BE2C (cell line): ENCODE measurements at regions not wholly inside any gene's neighbourhood (a gene's known extent, or its start where the extent isn't known, plus 50 kb on each side); places are given as distances from the start of the nearest gene placed in this dataset.
A peak's percentile ranks its signal among the peaks of the same experiment; 100 is the strongest.
"Not testable (repeated sequence)": the region's sequence is repeated elsewhere in the genome, so short reads cannot be mapped to it uniquely, and the experiment has no call there.

Experiments used
- DNase-seq: peaks from one replicate; pipeline ENCODE4 v3.0.0-alpha.2; 2020
- H3K27me3 ChIP-seq: fragments of 250-450 bp; sonication (Bioruptor Pico); 2 replicates; pipeline ENCODE4 v1.5.1; 2020; ENCODE audit warnings: mild to moderate bottlenecking
- H3K36me3 ChIP-seq: fragments of 250-450 bp; sonication (Bioruptor Pico); 2 replicates; pipeline ENCODE4 v1.5.1; 2020; ENCODE audit warnings: mild to moderate bottlenecking
- H3K4me1 ChIP-seq: fragments of 250-450 bp; sonication (Bioruptor Pico); 2 replicates; pipeline ENCODE4 v1.5.1; 2020
- H3K4me3 ChIP-seq: 2 replicates; pipeline ENCODE4 v1.5.1; 2011; ENCODE audit warnings: low read depth, low read length
- H3K9me3 ChIP-seq: fragments of 250-450 bp; sonication (Bioruptor Pico); 2 replicates; pipeline ENCODE4 v1.5.1; 2020
- CTCF ChIP-seq: IDR thresholded peaks from 2 replicates; pipeline ENCODE4 v1.5.1; 2012; ENCODE audit warnings: mild to moderate bottlenecking, low read depth, low read length

GRCh38 chr14:106586098-106586704, 1059.8 kb downstream of the TMEM121 start:
- peak; percentile 74 for TF ChIP-seq CTCF
- no peaks in the 10 kb centered on the region for H3K4me1 ChIP-seq
- peaks cover 14% of the 10 kb centered on the region for H3K27me3 ChIP-seq
- DNase-seq, result peak; percentile 60
- H3K4me3 ChIP-seq, result no peak overlapping the region
- H3K36me3 ChIP-seq, result no peaks in the 10 kb centered on the region
- no peaks in the 10 kb centered on the region for H3K9me3 ChIP-seq

GRCh38 chr14:106591539-106591938, 1065.2 kb downstream of the TMEM121 start:
- H3K36me3 ChIP-seq, H3K27me3 ChIP-seq, H3K4me3 ChIP-seq, H3K4me1 ChIP-seq, DNase-seq, H3K9me3 ChIP-seq: not testable (repeated sequence)

GRCh38 chr14:106592115-106592852, 1065.9 kb downstream of the TMEM121 start:
- not testable (repeated sequence) for DNase-seq, H3K4me3 ChIP-seq, H3K4me1 ChIP-seq, H3K9me3 ChIP-seq, H3K36me3 ChIP-seq, H3K27me3 ChIP-seq

- H3K27me3 ChIP-seq, result peaks cover 5% of the 10 kb centered on the region; the same call in 1 of the 2 replicates
- H3K9me3 ChIP-seq, result no peaks in the 10 kb centered on the region
- no peak for TF ChIP-seq CTCF
- H3K36me3 ChIP-seq, result no peaks in the 10 kb centered on the region
- no peaks in the 10 kb centered on the region for H3K4me1 ChIP-seq
- no peak for DNase-seq
- H3K4me3 ChIP-seq, result no peak overlapping the region
Observed at GRCh38 chr14:106599209-106599608, 1072.8 kb downstream of the TMEM121 start.

- no peaks in the 10 kb centered on the region for H3K9me3 ChIP-seq
- peak; percentile 79 for DNase-seq
- H3K36me3 ChIP-seq, result no peaks in the 10 kb centered on the region
- H3K27me3 ChIP-seq, result peaks cover 11% of the 10 kb centered on the region
- peak; percentile 54 for TF ChIP-seq CTCF
- no peak overlapping the region for H3K4me3 ChIP-seq
- H3K4me1 ChIP-seq, result no peaks in the 10 kb centered on the region
Observed at GRCh38 chr14:106605548-106606448, 1079.4 kb downstream of the TMEM121 start.

GRCh38 chr14:106606936-106607335, 1080.6 kb downstream of the TMEM121 start:
- Histone ChIP-seq H3K9me3 (no peaks in the 10 kb centered on the region), H3K27me3 (peaks cover 9% of the 10 kb centered on the region), H3K4me3 (no peak overlapping the region), H3K36me3 (no peaks in the 10 kb centered on the region), H3K4me1 (no peaks in the 10 kb centered on the region)
- no peak for TF ChIP-seq CTCF
- DNase-seq, result no peak

GRCh38 chr14:106610691-106611090, 1084.3 kb downstream of the TMEM121 start:
- H3K4me1 ChIP-seq, result no peaks in the 10 kb centered on the region
- TF ChIP-seq CTCF, result no peak
- no peaks in the 10 kb centered on the region for H3K9me3 ChIP-seq
- H3K36me3 ChIP-seq, result no peaks in the 10 kb centered on the region
- H3K4me3 ChIP-seq, result no peak overlapping the region
- H3K27me3 ChIP-seq, result peaks cover 9% of the 10 kb centered on the region
- no peak for DNase-seq
